ENCODE measurements at regions not wholly inside any gene's neighbourhood (a gene's known extent, or its start where the extent isn't known, plus 50 kb on each side); places are given as distances from the start of the nearest gene placed in this dataset.

DNA sequence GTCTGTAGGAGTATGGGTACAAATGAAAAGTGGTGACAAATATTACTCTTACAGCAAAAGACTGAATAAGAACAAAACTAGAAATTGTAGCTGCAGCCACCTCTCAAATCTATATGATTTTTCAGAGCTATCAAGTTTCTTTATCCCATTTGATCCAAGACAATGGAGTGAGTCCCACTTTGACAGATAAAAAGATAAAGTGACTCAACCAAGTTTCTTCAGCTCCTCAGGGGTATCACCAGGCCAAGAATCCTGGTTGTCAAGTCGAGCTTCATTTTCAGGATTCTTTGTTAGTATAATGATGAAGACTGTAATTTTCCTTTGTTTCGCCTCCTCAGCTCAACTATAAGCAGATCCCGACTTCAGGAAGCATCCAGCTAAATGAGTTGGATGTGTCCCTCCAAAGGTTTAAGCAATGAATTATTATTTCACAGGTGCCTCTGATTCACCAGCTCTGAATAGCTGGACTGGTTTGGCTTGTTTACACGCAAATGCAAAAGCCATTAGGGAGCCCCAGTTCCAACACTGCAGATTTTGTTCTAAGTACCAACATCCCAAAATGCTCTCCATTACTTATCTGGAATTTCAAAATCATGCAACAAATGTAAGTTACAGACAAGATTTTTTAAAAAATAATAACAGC lies 238.9 kb downstream of the MAFB start:
- no peaks in the 10 kb centered on the region for H3K4me1 Mint-ChIP-seq (ENCODE audit: low read depth)
- H3K27ac Mint-ChIP-seq: no peak overlapping the region

DNA sequence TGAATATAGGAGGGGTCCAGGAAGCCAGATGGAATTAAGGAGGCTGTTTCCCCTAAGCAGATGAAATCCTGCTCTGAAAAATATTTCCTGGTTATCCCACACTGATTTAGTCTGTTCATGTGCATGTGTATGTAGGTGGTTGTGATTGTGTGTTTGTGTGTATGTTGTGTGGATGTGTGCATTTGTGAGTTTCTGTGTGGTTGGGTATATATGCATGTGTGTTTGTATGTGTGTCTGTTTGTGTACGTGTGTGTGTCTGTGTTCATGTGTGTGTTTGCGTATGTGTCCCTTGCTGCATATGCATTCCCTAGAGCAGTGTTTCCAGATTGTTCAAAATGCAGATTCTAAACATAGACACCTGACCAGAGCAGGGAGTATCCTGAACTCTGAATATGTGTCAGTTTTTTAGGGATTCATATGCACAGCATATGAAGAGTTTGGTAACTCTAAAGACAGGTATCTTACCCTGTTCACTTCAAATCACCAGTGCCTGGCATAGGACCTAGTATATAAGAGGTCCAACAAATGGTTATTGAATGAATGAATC lies 239.8 kb downstream of the MAFB start:
- no peak for DNase-seq
- Mint-ChIP-seq H3K27me3 (peaks cover 11% of the 10 kb centered on the region), H3K27ac (no peak overlapping the region), H3K9me3 (no peaks in the 10 kb centered on the region), H3K4me1 (ENCODE audit: low read depth) (no peaks in the 10 kb centered on the region), H3K4me3 (no peak overlapping the region), H3K36me3 (ENCODE audit: low read depth) (no peaks in the 10 kb centered on the region)

More for the DNA sequence above, 238.9 kb downstream of the MAFB start:
- H3K4me3 Mint-ChIP-seq: no peak overlapping the region
- H3K36me3 Mint-ChIP-seq (ENCODE audit: low read depth): no peaks in the 10 kb centered on the region
- no peak for DNase-seq
- H3K27me3 Mint-ChIP-seq: peaks cover 11% of the 10 kb centered on the region
- H3K9me3 Mint-ChIP-seq: no peaks in the 10 kb centered on the region

DNA sequence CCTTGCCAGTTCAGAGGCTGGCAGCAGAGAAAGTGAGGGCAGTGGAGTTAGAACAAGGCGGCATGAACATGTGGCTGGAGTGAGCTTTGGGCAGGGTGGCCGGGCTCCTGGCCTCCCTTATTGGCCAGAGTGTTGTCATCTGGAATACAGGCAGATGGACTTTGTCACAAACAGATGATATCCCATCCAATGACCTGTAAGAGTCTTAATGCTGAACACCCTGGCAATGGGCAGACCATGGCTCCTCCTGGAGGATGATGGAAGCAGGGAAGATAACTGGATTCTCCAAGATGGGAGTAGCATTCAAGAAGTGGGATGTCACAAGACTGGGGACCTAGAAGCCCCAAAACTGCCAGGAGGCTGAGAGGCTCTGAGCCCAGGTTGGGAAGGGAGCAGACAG lies 242.1 kb downstream of the MAFB start:
- Mint-ChIP-seq H3K36me3 (ENCODE audit: low read depth) (no peaks in the 10 kb centered on the region), H3K27me3 (peaks cover 11% of the 10 kb centered on the region), H3K27ac (no peak overlapping the region), H3K4me3 (no peak overlapping the region), H3K4me1 (ENCODE audit: low read depth) (no peaks in the 10 kb centered on the region), H3K9me3 (no peaks in the 10 kb centered on the region)
- no peak for DNase-seq

DNA sequence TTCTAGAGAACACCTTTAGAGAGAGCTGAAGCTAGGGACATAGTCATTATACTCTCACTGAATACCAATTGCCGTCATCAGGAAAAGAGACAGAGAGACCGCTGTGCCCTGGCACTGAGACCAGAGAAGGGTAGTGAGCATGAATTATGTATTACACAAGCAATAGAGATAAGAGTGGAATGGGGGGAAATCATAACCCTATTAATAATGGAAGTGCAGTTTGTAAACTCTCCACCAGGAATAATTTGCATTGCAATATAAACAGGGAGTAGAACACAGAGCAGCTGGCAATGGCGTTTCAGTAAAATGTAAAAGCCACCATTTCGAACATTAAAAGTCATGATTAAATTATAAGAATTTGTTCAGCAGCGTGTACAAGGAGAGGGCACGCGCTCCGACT lies 244.5 kb downstream of the MAFB start:
- no peak for DNase-seq
- no peak overlapping the region for H3K4me3 Mint-ChIP-seq
- H3K4me1 Mint-ChIP-seq (ENCODE audit: low read depth): no peaks in the 10 kb centered on the region
- peaks cover 8% of the 10 kb centered on the region for H3K27me3 Mint-ChIP-seq
- H3K9me3 Mint-ChIP-seq: no peaks in the 10 kb centered on the region
- no peak overlapping the region for H3K27ac Mint-ChIP-seq
- H3K36me3 Mint-ChIP-seq (ENCODE audit: low read depth): no peaks in the 10 kb centered on the region

DNA sequence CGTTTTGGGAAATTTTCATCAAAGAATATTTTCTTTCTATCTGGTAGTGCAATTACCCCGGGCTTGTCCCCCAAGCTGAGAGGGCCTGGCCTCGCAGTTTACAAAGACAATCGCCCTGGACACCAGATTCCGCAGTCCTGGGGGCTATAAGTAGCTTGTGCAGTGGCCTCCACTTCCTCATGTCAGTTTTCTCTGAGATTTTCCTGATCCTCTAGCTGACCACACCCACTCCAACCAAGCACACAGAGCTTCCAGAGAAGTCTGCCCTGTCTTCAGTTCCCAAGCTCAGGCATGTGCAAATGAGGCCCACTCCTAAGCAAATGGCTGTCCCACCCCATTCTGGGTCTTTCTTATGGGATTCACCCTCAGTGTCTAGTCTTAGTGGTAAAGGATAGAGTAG lies 245.3 kb downstream of the MAFB start:
- no peak for DNase-seq
- H3K4me3 Mint-ChIP-seq: no peak overlapping the region
- H3K9me3 Mint-ChIP-seq: no peaks in the 10 kb centered on the region
- no peaks in the 10 kb centered on the region for H3K36me3 Mint-ChIP-seq (ENCODE audit: low read depth)
- peaks cover 5% of the 10 kb centered on the region for H3K27me3 Mint-ChIP-seq
- no peak overlapping the region for H3K27ac Mint-ChIP-seq
- H3K4me1 Mint-ChIP-seq (ENCODE audit: low read depth): no peaks in the 10 kb centered on the region

DNA sequence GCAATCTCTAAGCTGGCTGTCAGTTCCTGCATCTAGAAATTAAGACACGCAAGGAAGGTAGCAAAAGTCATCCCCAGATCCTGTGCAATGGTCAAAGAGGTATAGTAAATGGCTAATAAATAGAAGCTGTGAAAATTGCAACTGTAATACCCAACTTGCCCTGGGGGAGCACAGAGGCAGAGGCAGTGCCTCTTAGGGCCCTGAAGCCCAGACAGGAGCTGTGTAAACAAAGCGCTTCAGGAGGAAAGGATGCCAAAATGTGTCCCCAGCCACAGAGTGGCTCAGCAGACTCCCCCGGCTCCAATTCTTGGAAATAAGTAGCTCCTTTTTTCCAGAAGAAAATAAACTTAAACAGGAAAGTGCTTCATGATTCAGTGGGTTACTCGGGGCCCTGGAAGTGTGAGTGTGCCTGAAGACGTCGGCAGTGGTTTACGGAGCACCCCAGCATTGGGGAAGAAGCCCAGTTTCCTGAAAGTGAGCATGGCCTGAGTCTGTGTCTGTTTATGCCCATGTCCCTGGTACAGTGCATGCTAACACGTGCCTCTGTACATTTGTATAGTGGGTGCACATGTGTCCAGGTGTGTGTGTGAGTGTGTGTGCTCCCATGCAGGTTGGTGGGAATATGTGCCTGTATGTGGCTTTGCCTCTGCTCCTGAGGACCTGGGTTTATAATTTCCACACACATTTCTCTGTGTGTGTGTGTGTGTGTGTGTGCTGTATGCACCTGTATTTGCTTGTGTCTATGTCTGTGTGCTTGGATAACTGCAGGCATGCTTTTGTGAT lies 246.7 kb downstream of the MAFB start:
- no peak for DNase-seq
- Mint-ChIP-seq H3K36me3 (ENCODE audit: low read depth) (no peaks in the 10 kb centered on the region), H3K9me3 (no peaks in the 10 kb centered on the region), H3K4me1 (ENCODE audit: low read depth) (no peaks in the 10 kb centered on the region), H3K27ac (no peak overlapping the region), H3K4me3 (no peak overlapping the region), H3K27me3 (peaks cover 5% of the 10 kb centered on the region)

DNA sequence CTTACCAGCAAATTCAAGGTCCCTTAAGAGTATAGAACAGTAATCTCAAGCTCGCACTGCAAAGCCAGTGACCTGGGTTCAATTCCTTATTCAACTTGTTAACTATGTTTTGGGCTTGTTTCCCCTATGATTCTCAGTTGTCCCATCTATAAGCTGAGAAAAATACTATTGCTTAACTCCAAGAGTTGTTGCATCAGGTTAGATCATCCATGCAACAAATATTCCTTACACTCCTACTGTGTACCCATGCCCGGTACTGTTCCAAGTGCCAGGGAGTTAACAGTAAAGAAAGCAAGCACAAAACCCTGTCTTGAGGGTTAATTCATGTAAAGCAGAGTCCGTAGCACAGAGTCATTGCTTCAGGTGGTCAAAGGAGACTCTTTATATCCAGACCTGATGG lies 247.3 kb downstream of the MAFB start:
- no peaks in the 10 kb centered on the region for H3K36me3 Mint-ChIP-seq (ENCODE audit: low read depth)

DNA sequence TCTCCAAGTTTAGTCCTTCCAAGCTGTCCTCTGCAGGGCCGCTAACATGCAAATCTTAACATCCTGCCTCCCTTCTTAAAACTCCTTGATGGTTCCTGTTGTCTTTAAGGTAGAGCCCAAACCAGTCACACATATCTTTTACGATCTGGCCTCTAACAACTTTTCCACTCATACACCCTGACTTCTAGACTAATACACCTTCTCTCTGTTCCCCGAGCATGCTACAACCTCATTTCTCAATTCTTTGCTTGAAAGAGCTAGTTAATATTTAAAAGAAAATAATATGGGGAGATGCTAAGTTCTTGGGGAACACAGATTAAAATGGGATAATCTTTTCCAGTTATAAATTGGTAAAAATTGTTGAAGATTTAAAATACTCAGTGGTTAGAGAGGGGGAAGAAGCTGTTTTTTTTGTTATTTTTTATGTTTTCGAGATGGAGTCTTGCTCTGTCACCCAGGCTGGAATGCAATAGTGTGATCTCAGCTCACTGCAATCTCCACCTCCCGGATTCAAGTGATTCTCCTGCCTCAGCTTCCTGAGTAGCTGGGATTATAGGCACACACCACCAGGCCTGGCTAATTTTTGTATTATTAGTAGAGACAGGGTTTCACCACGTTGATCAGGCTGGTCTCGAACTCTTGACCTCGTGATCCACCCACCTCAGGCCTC lies 250.7 kb downstream of the MAFB start:
- no peak overlapping the region for H3K27ac Mint-ChIP-seq
- H3K9me3 Mint-ChIP-seq: no peaks in the 10 kb centered on the region
- no peak overlapping the region for H3K4me3 Mint-ChIP-seq
- no peaks in the 10 kb centered on the region for H3K36me3 Mint-ChIP-seq (ENCODE audit: low read depth)
- H3K27me3 Mint-ChIP-seq: no peaks in the 10 kb centered on the region
- no peaks in the 10 kb centered on the region for H3K4me1 Mint-ChIP-seq (ENCODE audit: low read depth)
- DNase-seq: no peak

More for the DNA sequence above, 247.3 kb downstream of the MAFB start:
- H3K4me1 Mint-ChIP-seq (ENCODE audit: low read depth): no peaks in the 10 kb centered on the region
- no peak overlapping the region for H3K4me3 Mint-ChIP-seq
- H3K27me3 Mint-ChIP-seq: peaks cover 3% of the 10 kb centered on the region
- no peaks in the 10 kb centered on the region for H3K9me3 Mint-ChIP-seq
- DNase-seq: no peak
- no peak overlapping the region for H3K27ac Mint-ChIP-seq

DNA sequence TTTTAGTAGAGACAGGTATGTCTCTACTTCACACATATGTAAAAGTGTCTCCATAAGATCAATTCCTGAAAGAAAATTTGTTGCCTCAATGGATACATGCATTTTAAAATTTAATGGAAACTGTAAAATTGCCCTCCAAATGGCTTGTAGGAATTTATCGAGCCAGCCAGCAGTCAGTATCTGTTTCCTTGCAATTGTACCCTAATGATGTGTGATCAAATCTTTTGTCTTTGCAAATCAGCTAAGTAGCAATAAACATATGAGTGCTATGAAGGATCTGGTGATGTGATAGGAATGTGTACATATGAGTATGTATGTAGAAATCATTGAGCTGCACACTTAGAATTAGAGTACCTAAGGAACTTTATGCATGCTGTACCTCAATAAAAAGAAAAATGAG lies 253.0 kb downstream of the MAFB start:
- H3K9me3 Mint-ChIP-seq: no peaks in the 10 kb centered on the region
- DNase-seq: no peak
- no peak overlapping the region for H3K27ac Mint-ChIP-seq
- no peaks in the 10 kb centered on the region for H3K27me3 Mint-ChIP-seq
- H3K4me3 Mint-ChIP-seq: no peak overlapping the region
- no peaks in the 10 kb centered on the region for H3K4me1 Mint-ChIP-seq (ENCODE audit: low read depth)
- H3K36me3 Mint-ChIP-seq (ENCODE audit: low read depth): no peaks in the 10 kb centered on the region

DNA sequence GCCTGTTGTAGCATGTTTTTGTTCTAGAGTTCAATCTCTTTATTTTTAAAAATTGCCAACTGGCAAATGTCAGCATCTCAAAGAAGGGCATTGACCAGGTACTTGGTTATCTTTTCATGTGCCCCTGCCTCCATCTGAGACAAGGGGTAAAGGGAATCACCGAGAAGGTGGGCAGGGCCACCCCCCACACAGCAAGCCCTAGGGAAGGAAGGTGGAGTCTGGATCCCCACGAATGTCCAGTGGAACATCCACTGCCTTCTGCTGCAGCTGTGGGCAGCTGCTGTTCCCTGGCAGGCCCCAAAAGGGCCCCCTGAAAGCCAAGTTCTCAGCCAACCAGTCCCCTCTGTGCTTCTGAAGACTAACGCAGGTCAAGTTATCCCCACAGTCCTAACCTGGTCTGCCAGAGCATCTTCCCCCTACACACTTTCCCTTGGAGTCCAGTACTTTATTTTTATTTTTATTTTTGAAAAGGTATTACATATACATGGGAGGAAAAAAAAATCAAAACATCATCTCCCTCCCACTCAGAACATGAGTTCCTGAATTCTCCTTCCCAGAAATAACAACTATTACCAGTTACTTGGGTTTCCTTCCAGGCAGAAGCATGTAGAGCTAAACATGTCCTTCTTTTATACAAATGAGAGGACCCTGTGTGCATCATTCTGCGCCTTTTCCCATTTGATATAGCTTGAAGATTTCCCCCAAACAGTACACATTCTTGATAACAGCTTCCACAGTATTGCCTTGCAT lies 253.7 kb downstream of the MAFB start:
- no peak for DNase-seq
- no peaks in the 10 kb centered on the region for H3K36me3 Mint-ChIP-seq (ENCODE audit: low read depth)
- no peaks in the 10 kb centered on the region for H3K9me3 Mint-ChIP-seq
- no peaks in the 10 kb centered on the region for H3K27me3 Mint-ChIP-seq
- H3K4me3 Mint-ChIP-seq: no peak overlapping the region
- no peak overlapping the region for H3K27ac Mint-ChIP-seq
- no peaks in the 10 kb centered on the region for H3K4me1 Mint-ChIP-seq (ENCODE audit: low read depth)

DNA sequence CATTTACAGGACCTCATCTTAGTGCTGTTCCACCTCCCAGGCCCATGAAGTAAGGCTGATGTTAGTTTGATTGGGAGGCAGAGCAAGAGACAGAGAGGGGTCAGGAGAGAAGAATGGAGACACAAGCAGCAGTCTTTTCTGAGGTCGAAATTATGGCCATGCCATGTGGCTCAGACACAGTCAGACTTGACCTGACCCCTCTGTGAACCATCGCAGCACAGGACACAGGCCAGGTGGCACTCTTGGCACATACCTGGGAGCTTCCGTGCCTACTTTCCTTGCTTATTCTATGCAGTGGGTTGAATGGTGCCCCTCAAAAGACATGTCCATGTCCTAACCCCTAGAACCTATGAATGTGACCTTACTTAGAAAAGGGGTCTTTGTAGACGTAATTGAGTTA lies 254.9 kb downstream of the MAFB start:
- H3K4me3 Mint-ChIP-seq: no peak overlapping the region
- H3K36me3 Mint-ChIP-seq (ENCODE audit: low read depth): no peaks in the 10 kb centered on the region
- H3K9me3 Mint-ChIP-seq: no peaks in the 10 kb centered on the region
- no peak for DNase-seq
- H3K27me3 Mint-ChIP-seq: no peaks in the 10 kb centered on the region
- no peak overlapping the region for H3K27ac Mint-ChIP-seq
- H3K4me1 Mint-ChIP-seq (ENCODE audit: low read depth): no peaks in the 10 kb centered on the region

DNA sequence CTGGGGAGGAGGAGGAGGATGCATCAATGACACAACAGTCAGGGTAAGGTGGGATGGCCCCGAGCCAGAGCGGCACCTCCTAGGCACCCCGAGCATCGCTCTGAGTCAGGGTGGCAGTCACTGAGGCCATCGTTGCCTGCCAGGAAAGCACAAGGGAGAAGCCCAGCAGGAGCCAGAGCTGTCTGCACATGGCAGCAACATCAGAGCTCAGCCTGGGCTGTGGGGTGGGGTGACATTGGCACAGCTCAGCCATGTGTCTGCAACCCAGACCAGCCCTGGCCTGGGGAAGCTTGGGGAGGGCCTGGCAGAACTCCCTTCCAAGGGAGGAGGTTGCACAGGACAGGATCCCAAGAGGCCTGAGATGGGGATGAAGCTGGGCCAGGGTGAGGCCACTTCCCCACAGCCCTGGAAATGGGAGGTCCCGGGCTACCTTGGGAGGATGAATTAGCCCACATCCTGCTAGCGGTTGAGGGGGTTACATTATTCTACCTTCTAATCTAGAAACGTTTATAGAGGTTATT lies 255.6 kb downstream of the MAFB start:
- Mint-ChIP-seq H3K27me3 (peaks cover 4% of the 10 kb centered on the region), H3K4me3 (no peak overlapping the region), H3K36me3 (ENCODE audit: low read depth) (no peaks in the 10 kb centered on the region), H3K4me1 (ENCODE audit: low read depth) (no peaks in the 10 kb centered on the region), H3K27ac (no peak overlapping the region), H3K9me3 (no peaks in the 10 kb centered on the region)
- DNase-seq: no peak

DNA sequence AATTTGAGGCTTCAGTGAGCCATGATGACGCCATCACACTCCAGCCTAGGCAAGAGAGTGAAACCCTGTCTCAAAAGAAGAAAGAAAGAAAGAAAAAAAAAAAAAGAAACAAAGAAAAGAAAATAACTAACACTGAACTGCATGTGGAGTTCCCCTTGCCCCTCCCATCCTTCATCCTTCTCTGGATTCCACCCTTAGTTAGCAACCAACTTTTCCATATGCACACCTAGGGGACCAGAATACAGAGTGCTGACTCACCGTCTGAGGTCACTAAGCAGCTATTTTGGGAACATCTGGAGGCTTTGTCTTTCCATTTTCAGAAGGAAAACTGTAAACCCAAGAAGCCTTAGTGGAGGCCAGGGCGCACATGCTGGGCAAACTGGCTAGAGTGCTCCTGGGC lies 257.4 kb downstream of the MAFB start:
- no peak overlapping the region for H3K4me3 Mint-ChIP-seq
- no peak overlapping the region for H3K27ac Mint-ChIP-seq
- H3K9me3 Mint-ChIP-seq: no peaks in the 10 kb centered on the region
- no peak for DNase-seq
- no peaks in the 10 kb centered on the region for H3K4me1 Mint-ChIP-seq (ENCODE audit: low read depth)
- no peaks in the 10 kb centered on the region for H3K36me3 Mint-ChIP-seq (ENCODE audit: low read depth)
- H3K27me3 Mint-ChIP-seq: peaks cover 5% of the 10 kb centered on the region

DNA sequence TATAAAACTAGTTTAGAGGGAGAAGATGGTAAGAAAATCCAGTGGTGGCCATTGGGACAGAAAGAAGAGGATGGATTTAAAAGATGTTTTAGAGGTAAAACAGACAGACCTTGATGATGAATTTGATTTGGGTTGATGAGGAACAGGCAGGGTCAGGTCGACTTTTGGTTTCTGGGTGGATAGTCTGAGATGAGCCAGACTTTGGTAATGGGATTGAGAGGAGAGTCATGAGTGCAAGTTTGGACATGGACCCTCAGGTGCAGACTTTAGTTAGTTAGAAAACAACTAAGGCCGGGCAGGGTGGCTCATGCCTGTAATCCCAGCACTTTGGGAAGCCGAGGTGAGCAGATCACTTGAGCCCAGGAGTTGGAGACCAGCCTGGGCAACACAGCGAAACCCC lies 257.9 kb downstream of the MAFB start:
- Mint-ChIP-seq H3K4me3 (no peak overlapping the region), H3K4me1 (ENCODE audit: low read depth) (no peaks in the 10 kb centered on the region), H3K9me3 (no peaks in the 10 kb centered on the region)

More for the DNA sequence above, 257.9 kb downstream of the MAFB start:
- Mint-ChIP-seq H3K27ac (no peak overlapping the region), H3K27me3 (peaks cover 5% of the 10 kb centered on the region), H3K36me3 (ENCODE audit: low read depth) (no peaks in the 10 kb centered on the region)
- no peak for DNase-seq
